RWPE1 (cell line): ENCODE measurements at regions not wholly inside any gene's neighbourhood (a gene's known extent, or its start where the extent isn't known, plus 50 kb on each side); places are given as distances from the start of the nearest gene placed in this dataset.

ENCODE experiments used
- CTCF ChIA-PET: fragments of 350-600 bp; sonication (Branson Sonifier 250); formaldehyde crosslinking; extraction: SDS; loops from one replicate; lab custom pipeline; 2021; lab: Yijun Ruan, JAX
- POLR2A ChIA-PET: fragments of 400-600 bp; formaldehyde crosslinking; extraction: SDS; loops from one replicate; lab custom pipeline; 2020; ENCODE audit warnings: antibody characterized with exemption; ENCODE audit not compliant: low non-redundant PET; lab: Yijun Ruan, JAX
- DNase-seq: peaks from one replicate; pipeline ENCODE4 v3.0.0; 2012; ENCODE audit warnings: low spot score
- H3K27ac ChIP-seq: fragments of 450-650 bp; 2 replicates; pipeline ENCODE4 v1.5.1; 2017
- CTCF ChIP-seq: fragments of 450-650 bp; conservative IDR thresholded peaks from 2 replicates; pipeline ENCODE4 v1.5.1; 2017; ENCODE audit warnings: low read depth, mild to moderate bottlenecking

GRCh38 chr2:240360645-240361475 is 74.6 kb upstream of the GPC1 start:
- H3K27ac ChIP-seq: no peak overlapping the region
- ChIA-PET CTCF (no interaction called here), POLR2A (no interaction called here)
- no peak for TF ChIP-seq CTCF
- no peak for DNase-seq

- TF ChIP-seq CTCF: no peak
- no peak for DNase-seq
- POLR2A ChIA-PET: no interaction called here
- CTCF ChIA-PET: no interaction called here
- H3K27ac ChIP-seq: peak overlapping the region; percentile 25
Observed at GRCh38 chr2:240362216-240362755, 73.2 kb upstream of the GPC1 start.

- DNase-seq: no peak
- POLR2A ChIA-PET: no interaction called here
- H3K27ac ChIP-seq: peak overlapping the region; percentile 25
- no peak for TF ChIP-seq CTCF
- CTCF ChIA-PET: no interaction called here
Observed at GRCh38 chr2:240362826-240363745, 72.4 kb upstream of the GPC1 start.

GRCh38 chr2:240363746-240364581 is 71.5 kb upstream of the GPC1 start:
- CTCF ChIA-PET: interaction anchor here (0.6 kb wide), 1 partner anchor 103 kb away, joined by 4 read pairs; no protein-coding TSS in a partner anchor
- DNase-seq: no peak
- H3K27ac ChIP-seq: peak overlapping the region; percentile 25; the same call in 1 of the 2 replicates
- POLR2A ChIA-PET: no interaction called here
- no peak for TF ChIP-seq CTCF

GRCh38 chr2:240364582-240364960 is 70.9 kb upstream of the GPC1 start:
- ChIA-PET POLR2A (no interaction called here), CTCF (no interaction called here)
- no peak for DNase-seq
- TF ChIP-seq CTCF: no peak
- H3K27ac ChIP-seq: peak overlapping the region; percentile 23; the same call in 1 of the 2 replicates
